GM18505 (cell line): ENCODE measurements at regions not wholly inside any gene's neighbourhood (a gene's known extent, or its start where the extent isn't known, plus 50 kb on each side); places are given as distances from the start of the nearest gene placed in this dataset.

Experiments
- ATAC-seq: cut with Tn5 transposase; IDR thresholded peaks from one replicate; pipeline ENCODE4 v1.9.1; 2021; ENCODE audit not compliant: unreplicated experiment
- POLR2A ChIP-seq: IDR thresholded peaks from 4 replicates; pipeline ENCODE4 v1.6.1; 2011; ENCODE audit warnings: borderline replicate concordance; ENCODE audit not compliant: insufficient read depth, insufficient read length; ENCODE audit errors: extremely low read depth

DNA sequence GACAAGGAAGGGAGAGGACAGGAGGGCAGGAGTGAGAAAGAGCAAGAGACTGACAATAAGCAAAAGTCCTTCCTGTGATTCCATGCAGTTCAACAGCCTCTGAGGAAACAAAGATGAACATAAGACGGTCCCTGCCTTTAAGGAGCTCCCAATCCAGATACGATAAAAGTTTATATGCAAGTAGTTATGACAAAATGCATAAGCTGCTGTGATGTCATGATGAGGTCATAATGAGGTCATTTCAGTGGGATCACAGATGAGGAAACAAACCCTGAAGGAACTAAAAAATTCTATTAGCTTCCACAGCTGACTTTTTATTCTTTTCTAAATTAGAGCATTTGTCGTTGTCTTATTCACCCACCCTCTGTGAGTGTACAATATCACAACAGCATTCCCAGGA, 458.5 kb upstream of the ACVR2A start:
- no peak for TF ChIP-seq POLR2A

DNA sequence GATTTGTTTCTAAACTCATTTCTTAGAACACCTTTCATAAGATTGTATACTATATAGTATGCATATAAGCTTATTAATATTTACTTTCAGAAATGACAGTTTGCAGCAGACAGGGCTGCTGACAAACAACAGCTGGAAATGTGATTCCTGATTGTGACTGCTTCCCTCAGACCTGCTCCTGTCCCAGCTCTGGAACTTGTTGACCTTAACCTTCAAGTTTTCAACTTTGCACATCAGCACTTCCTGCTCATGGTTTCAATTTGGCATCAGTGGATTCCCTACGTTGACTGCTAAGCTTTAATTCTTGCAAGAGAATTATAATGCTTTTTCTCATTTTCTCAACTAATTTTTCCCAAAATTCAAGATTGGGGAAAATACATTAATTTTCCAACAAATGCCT, 459.2 kb upstream of the ACVR2A start:
- no peak for ATAC-seq
- no peak for TF ChIP-seq POLR2A

More for the DNA sequence above, 458.5 kb upstream of the ACVR2A start:
- no peak for ATAC-seq

DNA sequence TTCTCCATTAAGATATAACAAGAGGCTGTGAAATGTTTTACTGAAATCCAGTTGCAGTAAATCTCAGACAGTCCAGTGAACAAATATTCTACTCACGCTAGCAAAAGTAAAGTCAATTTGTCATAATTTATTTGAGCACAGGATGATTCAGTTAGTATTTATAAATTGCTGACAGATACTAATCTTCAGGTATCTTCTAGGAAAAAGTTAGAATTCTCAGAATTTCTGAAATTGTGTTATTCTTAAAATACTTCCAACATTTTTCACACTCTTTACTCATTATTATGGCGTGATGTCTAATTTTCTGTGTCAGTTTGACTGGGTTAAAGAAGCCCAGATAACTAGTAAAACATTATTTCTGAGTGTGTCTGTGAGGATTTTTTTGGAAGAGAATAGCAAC, 460.2 kb upstream of the ACVR2A start:
- TF ChIP-seq POLR2A, result no peak
- ATAC-seq, result no peak

DNA sequence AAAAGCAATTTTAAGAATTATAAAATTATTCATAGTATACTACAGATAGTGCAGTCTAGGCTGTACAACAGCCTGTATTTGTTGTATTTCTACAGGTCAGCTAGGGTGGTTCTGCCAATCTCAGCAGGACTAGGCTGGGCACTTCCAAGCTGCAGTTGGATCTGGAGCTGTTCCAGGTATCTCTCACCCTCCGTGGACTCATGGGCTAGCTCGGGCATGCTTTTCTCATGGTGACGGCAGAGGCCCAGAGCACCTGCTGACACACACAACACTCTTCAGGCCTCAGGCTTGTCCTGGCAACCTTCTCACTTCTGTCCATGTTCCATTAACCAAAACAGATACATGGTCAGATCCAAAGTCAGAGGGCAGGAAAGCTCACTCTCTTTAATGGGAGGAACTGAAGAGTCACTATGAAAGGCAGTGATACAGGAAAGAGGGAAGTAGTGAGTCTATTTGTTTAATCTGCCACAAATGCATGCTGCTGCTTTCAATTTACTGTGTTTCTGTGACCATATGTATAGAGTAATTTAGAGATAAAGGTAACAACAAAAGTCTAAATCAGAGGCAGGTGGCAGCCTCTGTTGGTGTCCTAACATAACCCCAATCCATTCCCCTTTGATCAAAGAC, 462.4 kb upstream of the ACVR2A start:
- ATAC-seq, result no peak
- no peak for TF ChIP-seq POLR2A

DNA sequence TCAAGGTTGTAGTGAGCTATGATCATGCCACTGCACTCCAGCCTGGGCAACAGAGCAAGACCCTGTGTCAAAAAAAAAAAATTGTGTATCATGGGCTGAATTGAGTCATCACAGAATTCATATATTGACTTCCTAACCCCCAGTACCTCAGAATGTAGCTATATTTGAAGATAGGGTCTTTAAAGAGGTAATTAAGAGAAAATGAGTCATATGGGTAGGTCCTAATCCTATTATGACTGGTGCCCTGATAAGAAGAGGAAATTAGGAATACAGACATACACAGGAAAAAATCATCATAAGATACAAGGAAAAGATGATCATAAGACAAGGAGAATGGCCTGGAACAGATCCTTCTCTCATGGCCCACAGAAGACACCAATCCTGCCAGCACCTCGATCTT, 466.4 kb upstream of the ACVR2A start:
- ATAC-seq, result no peak
- no peak for TF ChIP-seq POLR2A

DNA sequence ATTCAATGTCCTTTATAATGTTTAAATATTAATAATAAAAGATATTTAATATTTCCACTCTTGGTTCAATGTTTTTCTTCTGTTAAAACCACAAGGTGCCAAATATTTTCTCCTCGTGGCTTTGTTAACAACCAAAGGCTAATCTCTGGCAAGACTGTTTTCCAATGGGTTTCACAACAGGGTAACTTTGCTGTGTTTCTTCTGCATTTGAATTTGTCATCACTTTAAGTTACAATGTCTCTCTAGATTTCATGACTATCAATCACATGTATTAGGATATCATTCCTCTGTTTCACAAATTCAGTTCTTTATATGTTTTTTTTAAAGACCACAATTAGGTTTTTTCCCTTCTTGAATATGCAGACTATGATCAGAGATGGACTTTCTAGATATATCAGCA, 469.8 kb upstream of the ACVR2A start:
- no peak for TF ChIP-seq POLR2A
- no peak for ATAC-seq

DNA sequence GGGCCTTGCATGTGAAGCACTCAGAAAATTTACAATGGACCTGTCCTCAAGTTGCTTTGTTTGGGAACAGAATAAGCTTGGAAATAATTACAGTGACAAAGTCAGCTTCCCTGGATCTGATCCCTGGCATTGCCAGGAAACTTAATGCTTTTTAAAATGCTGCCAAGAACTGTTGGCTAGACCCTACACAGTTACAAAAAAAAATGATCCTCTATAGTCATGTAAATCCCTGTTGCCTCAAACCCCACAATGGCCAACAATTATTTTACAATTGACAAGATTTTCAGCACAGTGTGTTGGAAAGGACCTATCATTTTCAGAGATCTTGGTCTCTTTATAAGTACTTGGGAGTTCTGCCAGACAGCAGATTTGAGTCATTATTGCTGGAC, 470.4 kb upstream of the ACVR2A start:
- no peak for TF ChIP-seq POLR2A
- no peak for ATAC-seq

DNA sequence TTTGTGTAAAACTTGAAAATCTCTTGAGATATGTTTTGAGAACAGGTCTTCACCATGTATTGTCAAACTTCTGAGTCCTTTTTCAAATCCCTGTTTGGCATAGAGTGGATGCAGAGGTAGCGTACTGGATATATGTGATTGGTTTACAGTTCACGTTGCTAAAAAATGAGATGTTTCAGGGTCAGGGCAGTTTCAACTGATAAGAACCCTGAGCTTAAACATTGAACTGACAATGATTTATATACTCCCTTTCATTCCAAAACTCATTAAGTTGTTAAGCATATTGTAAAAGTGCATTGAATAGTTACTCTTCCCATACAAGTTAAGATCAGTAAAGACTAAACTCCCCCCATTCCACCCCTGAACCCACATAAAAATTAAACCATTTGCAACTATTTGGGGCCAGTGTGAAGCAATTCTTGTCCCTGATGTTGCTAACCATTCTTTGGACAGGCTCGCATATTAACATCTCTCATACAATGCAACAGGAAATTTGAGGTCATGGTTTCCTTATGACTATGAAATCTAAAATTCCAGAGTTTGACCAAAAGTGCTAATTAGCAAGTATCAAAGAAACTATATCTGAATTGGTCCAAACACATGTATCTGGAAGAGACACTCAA, 470.9 kb upstream of the ACVR2A start:
- ATAC-seq, result no peak
- TF ChIP-seq POLR2A, result no peak

DNA sequence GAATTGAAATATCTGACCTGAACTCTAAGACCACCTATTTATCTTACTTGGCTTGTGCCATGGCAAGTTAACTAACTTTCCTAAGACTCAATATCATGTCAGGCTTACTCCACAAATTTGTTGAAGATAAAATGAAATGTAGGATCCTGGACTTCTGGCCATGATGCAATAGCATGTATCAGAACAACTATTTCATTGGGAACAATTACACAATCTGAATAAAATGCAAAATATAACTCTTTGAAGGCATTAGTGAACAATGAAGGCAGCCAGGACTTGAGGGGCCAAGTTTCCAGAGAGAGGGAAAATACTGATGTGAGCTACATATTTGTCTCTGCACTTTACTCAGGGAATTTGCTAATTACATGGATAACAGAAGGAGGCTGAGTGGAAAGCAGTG, 476.5 kb upstream of the ACVR2A start:
- no peak for TF ChIP-seq POLR2A
- no peak for ATAC-seq

DNA sequence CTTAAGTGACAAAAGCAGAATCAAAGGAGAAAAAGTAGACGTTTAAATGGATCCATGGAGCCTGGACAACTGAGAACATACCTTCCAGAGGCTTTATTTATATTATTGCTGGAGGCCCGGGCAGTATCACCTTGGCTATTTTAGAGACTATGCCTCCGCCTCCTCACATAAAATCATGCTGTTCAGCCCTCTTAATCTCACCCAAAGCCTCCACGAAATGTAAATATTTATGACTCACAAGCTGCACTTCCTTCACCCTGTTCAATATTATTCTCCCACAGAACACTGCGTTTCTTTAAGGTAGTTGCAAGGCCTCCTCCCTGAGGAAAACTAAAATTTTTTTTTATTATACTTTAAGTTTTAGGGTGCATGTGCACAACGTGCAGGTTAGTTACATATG, 478.6 kb upstream of the ACVR2A start:
- no peak for TF ChIP-seq POLR2A

DNA sequence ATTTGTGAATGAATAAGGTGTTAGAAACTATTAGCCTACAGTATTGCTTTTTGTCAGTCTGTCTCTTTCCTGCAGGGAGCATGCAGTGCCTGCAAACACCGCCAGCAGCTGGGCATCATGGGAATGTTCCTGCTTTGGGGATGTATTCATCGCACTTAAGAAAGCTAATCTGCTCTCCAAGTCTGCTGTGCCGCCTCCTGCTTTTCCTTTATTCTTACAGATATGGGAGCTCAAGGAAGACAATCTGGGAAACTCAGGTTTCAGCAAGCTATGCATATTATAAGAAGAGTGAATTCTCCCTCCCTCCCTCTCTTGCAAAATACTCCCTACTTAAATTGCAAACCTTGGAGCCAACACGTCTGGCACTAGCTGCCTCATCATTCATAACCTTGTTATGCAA, 479.2 kb upstream of the ACVR2A start:
- no peak for ATAC-seq
- TF ChIP-seq POLR2A, result no peak

More for the DNA sequence above, 478.6 kb upstream of the ACVR2A start:
- no peak for ATAC-seq

DNA sequence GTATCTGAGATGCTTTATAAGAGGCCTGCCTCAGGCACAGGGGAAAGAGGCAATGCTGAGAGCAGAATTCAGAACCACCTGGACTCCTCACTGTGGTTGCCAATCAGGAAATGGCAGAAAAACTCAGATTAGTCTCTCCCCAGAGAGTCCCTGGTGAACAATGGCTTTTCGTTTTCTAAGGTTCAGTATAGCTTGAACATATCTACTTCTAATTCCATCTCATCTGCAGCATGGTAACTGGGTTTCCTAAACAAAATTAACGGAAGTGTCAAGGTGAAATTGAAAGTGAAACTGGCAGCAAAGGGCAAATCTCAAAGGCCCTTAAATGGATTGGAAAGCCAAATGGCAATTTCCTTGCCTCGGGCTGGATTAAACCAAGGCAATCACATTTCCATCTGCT, 480.2 kb upstream of the ACVR2A start:
- TF ChIP-seq POLR2A, result no peak
- ATAC-seq, result no peak

DNA sequence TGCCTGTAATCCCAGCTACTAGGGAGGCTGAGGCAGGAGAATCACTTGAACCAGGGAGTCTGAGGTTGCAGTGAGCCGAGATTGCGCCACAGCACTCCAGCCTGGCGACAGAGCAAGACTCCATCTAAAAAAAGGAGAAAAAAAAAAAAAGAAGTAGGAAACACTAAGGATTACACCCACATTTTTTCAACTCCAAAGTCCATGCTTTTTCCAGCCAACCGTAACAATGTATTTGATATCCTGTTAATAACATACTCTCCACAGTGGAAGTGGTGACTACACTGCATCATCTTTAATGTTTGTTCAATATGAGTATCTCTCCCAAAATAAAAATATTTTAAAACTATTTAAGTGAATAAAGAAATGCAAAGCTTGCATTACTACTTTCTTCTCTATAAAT, 481.6 kb upstream of the ACVR2A start:
- TF ChIP-seq POLR2A, result no peak
- ATAC-seq, result no peak

DNA sequence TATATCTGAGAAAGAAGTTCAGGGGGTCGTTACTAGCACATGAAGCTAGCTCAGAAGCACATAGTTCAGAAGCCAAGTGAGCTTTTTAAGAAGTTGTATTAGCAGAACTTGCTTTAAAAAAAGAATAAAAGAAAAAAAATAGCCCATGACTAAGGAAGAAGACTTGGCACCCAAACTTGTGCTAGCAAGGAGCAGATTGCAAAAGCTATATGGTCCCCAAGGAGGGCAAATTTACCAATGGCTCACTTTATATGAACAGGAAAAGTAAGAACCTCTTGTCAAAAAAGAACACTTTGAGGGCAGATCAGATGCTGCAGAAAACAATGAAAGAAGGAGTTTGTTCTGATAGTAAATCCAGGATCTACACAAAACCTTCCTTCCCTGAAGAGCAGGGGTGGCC, 486.5 kb upstream of the ACVR2A start:
- ATAC-seq, result no peak
- no peak for TF ChIP-seq POLR2A

DNA sequence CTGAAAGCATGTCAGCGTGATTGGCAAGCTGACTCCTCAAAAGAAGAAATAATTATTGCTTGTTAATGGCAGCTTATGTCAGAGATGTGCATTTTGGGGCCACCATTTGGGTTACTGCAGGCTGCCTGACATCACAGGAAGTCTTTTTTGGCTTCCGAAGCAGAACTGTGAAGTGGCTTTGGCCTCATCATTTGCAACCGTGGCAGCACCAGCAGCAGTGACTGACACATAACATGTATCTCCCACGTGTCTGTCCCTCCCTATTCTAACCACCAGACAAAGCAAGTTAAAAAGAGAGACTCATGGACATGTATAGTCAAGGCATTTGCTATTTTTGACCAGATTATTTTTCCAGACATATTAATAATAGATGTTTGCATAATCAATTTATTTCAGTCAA, 488.7 kb upstream of the ACVR2A start:
- no peak for ATAC-seq
- no peak for TF ChIP-seq POLR2A
